ENCODE measurements at regions not wholly inside any gene's neighbourhood (a gene's known extent, or its start where the extent isn't known, plus 50 kb on each side); places are given as distances from the start of the nearest gene placed in this dataset.

DNA sequence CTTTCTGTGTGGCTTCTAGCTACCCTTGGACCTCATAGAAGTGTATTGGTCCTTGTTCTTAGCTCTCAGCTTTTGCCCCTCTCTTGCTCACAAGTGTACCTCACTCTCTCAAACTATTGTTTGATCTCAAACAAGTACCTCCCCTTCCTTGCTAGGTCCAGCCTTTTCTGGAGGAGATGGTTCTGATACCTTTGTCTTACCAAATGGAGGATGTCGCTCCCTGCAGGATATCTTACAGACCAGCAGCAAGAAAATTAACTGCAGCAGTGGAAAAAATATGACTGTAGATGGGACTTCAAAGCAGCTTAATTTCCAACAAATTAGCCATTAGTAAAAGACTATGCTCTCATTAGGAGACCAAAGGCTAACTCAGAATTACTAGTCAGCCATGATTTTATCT, 388.1 kb upstream of the ROBO2 start:
- no TSS peak for BruUV-seq (replicated peaks)
- no peak for DNase-seq

DNA sequence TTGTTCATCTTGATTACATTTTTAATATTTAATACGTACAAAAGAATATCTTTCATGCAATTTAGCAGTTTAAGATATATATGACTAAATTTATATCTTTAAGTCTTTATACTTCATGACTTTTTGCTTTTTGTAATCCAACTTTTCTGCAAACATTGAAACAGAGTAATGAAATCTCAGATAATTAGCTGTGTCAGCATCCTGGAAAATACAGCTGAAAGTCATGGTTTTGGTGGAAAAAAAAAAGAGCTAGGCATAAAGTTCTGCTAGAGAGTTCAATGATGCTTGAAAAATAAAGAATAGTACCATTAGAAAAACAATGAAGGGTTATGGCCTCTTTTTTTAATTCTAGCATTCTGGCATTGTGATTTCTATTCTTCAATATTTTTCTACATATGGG, 387.4 kb upstream of the ROBO2 start:
- ChIA-PET CTCF (no interaction called here), POLR2A (ENCODE audit: unreplicated experiment) (no interaction called here)
- no peaks in the 10 kb centered on the region for H3K36me3 ChIP-seq (ENCODE audit: low read depth)
- H3K4me3 ChIP-seq = no peak overlapping the region
- H3K4me2 ChIP-seq = no peak overlapping the region
- H4K20me1 ChIP-seq (ENCODE audit: insufficient read depth) = no peaks in the 10 kb centered on the region
- BruUV-seq (replicated peaks) = no TSS peak
- H3K27ac ChIP-seq = no peak overlapping the region
- H2AFZ ChIP-seq = no peak overlapping the region
- intact Hi-C loops (cut with micrococcal nuclease; ENCODE audit: unreplicated experiment) = no loop called here
- H3K9me2 ChIP-seq (ENCODE audit: insufficient read depth) = no peaks in the 10 kb centered on the region
- H3K4me1 ChIP-seq (replicated peaks; ENCODE audit: insufficient read depth) = no peaks in the 10 kb centered on the region
- TF ChIP-seq, protein P1, sequence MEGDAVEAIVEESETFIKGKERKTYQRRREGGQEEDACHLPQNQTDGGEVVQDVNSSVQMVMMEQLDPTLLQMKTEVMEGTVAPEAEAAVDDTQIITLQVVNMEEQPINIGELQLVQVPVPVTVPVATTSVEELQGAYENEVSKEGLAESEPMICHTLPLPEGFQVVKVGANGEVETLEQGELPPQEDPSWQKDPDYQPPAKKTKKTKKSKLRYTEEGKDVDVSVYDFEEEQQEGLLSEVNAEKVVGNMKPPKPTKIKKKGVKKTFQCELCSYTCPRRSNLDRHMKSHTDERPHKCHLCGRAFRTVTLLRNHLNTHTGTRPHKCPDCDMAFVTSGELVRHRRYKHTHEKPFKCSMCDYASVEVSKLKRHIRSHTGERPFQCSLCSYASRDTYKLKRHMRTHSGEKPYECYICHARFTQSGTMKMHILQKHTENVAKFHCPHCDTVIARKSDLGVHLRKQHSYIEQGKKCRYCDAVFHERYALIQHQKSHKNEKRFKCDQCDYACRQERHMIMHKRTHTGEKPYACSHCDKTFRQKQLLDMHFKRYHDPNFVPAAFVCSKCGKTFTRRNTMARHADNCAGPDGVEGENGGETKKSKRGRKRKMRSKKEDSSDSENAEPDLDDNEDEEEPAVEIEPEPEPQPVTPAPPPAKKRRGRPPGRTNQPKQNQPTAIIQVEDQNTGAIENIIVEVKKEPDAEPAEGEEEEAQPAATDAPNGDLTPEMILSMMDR (conservative IDR thresholded peaks at IDR 0.05) = no peak
- TF ChIP-seq EZH2 (IDR thresholded peaks at IDR 0.05; ENCODE audit: low read depth) = no peak
- no peaks in the 10 kb centered on the region for H3K27me3 ChIP-seq (ENCODE audit: insufficient read depth, low read depth)
- H3F3A ChIP-seq (ENCODE audit: insufficient read depth, low read depth) = no peaks in the 10 kb centered on the region
- no peaks in the 10 kb centered on the region for H3K9me3 ChIP-seq (ENCODE audit: insufficient read depth, low read depth)
- H3K79me2 ChIP-seq (ENCODE audit: low read depth) = no peaks in the 10 kb centered on the region
- no peak for DNase-seq

More for the DNA sequence above, 388.1 kb upstream of the ROBO2 start:
- POLR2A ChIA-PET (ENCODE audit: unreplicated experiment) = no interaction called here
- no peak overlapping the region for H3K4me2 ChIP-seq
- H2AFZ ChIP-seq = no peak overlapping the region
- H3K27ac ChIP-seq = no peak overlapping the region
- no peak overlapping the region for H3K4me3 ChIP-seq
- H4K20me1 ChIP-seq (ENCODE audit: insufficient read depth) = no peaks in the 10 kb centered on the region
- H3K79me2 ChIP-seq (ENCODE audit: low read depth) = no peaks in the 10 kb centered on the region
- intact Hi-C loops (cut with micrococcal nuclease; ENCODE audit: unreplicated experiment) = no loop called here
- H3K9me2 ChIP-seq (ENCODE audit: insufficient read depth) = no peaks in the 10 kb centered on the region
- H3K27me3 ChIP-seq (ENCODE audit: insufficient read depth, low read depth) = no peaks in the 10 kb centered on the region
- no peaks in the 10 kb centered on the region for H3K36me3 ChIP-seq (ENCODE audit: low read depth)
- H3K9me3 ChIP-seq (ENCODE audit: insufficient read depth, low read depth) = no peaks in the 10 kb centered on the region
- no peaks in the 10 kb centered on the region for H3F3A ChIP-seq (ENCODE audit: insufficient read depth, low read depth)
- H3K4me1 ChIP-seq (replicated peaks; ENCODE audit: insufficient read depth) = no peaks in the 10 kb centered on the region
- no peak for TF ChIP-seq EZH2 (IDR thresholded peaks at IDR 0.05; ENCODE audit: low read depth)
- TF ChIP-seq, protein P1 (conservative IDR thresholded peaks at IDR 0.05) = no peak
- CTCF ChIA-PET = no interaction called here

DNA sequence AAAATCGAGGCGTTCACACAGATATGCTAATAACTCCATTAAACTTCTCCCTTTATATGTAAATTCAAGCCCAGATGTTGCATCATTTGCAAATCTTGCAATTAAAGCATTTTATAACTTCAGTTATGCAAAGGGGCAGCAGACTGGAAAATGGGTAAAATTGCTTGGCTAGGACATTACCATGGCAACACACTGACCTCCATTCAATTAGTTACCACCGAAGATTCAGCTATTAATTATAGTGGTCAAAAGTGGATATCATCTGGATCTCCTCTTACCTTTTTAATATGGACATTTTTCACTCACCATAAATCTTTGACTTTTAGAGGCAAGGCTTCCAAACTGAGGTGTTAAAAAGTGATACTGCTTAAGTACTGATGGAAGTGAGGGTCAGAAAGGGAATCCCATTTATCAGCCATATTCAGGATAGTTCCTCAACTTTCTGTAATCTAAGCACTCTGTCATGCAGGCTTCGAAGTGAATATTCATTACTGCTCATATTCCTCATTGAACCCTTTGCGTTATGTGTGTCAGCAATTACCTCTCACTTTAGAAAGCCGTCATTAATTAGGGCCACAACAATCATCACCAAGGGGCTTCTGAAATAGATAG, 386.2 kb upstream of the ROBO2 start:
- H4K20me1 ChIP-seq (ENCODE audit: insufficient read depth) = no peaks in the 10 kb centered on the region
- H3K27me3 ChIP-seq (ENCODE audit: insufficient read depth, low read depth) = no peaks in the 10 kb centered on the region
- CTCF ChIA-PET = no interaction called here
- no peaks in the 10 kb centered on the region for H3K36me3 ChIP-seq (ENCODE audit: low read depth)
- no peaks in the 10 kb centered on the region for H3K9me3 ChIP-seq (ENCODE audit: insufficient read depth, low read depth)
- no peak overlapping the region for H3K27ac ChIP-seq
- no peaks in the 10 kb centered on the region for H3K4me1 ChIP-seq (replicated peaks; ENCODE audit: insufficient read depth)
- H2AFZ ChIP-seq = no peak overlapping the region
- H3F3A ChIP-seq (ENCODE audit: insufficient read depth, low read depth) = no peaks in the 10 kb centered on the region
- no TSS peak for BruUV-seq (replicated peaks)
- H3K9me2 ChIP-seq (ENCODE audit: insufficient read depth) = no peaks in the 10 kb centered on the region
- H3K4me2 ChIP-seq = no peak overlapping the region
- POLR2A ChIA-PET (ENCODE audit: unreplicated experiment) = no interaction called here
- no peak for TF ChIP-seq EZH2 (IDR thresholded peaks at IDR 0.05; ENCODE audit: low read depth)
- TF ChIP-seq, protein P1 (conservative IDR thresholded peaks at IDR 0.05) = no peak
- no peak for DNase-seq
- intact Hi-C loops (cut with micrococcal nuclease; ENCODE audit: unreplicated experiment) = no loop called here
- H3K4me3 ChIP-seq = no peak overlapping the region
- H3K79me2 ChIP-seq (ENCODE audit: low read depth) = no peaks in the 10 kb centered on the region

Measured in PC-9 (cell line).